Adrenal gland (tissue), 5 donors: ENCODE measurements at regions not wholly inside any gene's neighbourhood (a gene's known extent, or its start where the extent isn't known, plus 50 kb on each side); places are given as distances from the start of the nearest gene placed in this dataset.

Source experiments
- POLR2A ChIP-seq, 2 donors: fragments of 450-650 bp; IDR thresholded peaks; one replicate each; pipeline ENCODE4 v1.6.1; 2017; ENCODE audit warnings: antibody characterized with exemption in 2 of 2, mild to moderate bottlenecking in 2 of 2, moderate library complexity in 1 of 2
- TF ChIP-seq, protein P1 (sequence below), 6 experiments: fragments of 450-650 bp in 4 of 6; fragments of 200-600 bp in 2 of 6; sonication (generic) in 1 of 6; IDR thresholded peaks; 1 replicate in 5 of 6; 2 replicates in 1 of 6; pipeline versions ENCODE4 v1.5.1 to v1.8.0; 2016 to 2021; ENCODE audit warnings: antibody characterized with exemption in 6 of 6, mild to moderate bottlenecking in 2 of 6, moderate library complexity in 1 of 6
- donor health status: DM: no; HTN: no; CAD: no.

DNA sequence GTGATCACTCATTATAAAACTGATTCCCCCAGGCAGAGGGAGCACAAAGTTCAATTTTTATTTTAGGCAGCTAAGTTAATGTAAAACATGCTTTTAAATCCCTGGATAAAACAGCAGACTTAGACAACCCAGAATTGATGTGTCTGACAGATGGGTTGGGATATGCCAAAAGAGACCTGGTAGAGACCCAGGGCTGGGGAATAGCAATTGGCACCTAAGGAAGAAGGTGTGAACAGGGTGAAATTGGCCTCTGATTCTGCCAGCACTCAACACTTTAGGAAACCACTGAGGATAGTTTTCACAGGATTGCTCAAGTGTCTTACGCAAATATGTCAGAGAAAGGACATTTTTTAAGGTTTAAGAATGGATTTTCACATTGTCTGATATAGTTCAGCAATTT lies 938.2 kb upstream of the CDH8 start:
- TF ChIP-seq, protein P1, sequence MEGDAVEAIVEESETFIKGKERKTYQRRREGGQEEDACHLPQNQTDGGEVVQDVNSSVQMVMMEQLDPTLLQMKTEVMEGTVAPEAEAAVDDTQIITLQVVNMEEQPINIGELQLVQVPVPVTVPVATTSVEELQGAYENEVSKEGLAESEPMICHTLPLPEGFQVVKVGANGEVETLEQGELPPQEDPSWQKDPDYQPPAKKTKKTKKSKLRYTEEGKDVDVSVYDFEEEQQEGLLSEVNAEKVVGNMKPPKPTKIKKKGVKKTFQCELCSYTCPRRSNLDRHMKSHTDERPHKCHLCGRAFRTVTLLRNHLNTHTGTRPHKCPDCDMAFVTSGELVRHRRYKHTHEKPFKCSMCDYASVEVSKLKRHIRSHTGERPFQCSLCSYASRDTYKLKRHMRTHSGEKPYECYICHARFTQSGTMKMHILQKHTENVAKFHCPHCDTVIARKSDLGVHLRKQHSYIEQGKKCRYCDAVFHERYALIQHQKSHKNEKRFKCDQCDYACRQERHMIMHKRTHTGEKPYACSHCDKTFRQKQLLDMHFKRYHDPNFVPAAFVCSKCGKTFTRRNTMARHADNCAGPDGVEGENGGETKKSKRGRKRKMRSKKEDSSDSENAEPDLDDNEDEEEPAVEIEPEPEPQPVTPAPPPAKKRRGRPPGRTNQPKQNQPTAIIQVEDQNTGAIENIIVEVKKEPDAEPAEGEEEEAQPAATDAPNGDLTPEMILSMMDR (IDR thresholded peaks at IDR 0.05): no peak
- no peak for TF ChIP-seq POLR2A (IDR thresholded peaks at IDR 0.05)
